Astrocyte of the cerebellum (primary cell): ENCODE measurements at regions not wholly inside any gene's neighbourhood (a gene's known extent, or its start where the extent isn't known, plus 50 kb on each side); places are given as distances from the start of the nearest gene placed in this dataset.

Experiments used
- DNase-seq: peaks from one replicate; pipeline ENCODE4 v3.0.0-alpha.2; 2011; ENCODE audit warnings: low read depth
- H3K4me3 ChIP-seq: 2 replicates; pipeline ENCODE4 v1.5.1; 2011; ENCODE audit warnings: mild to moderate bottlenecking, low read depth, low read length, moderate library complexity
- in situ Hi-C: cut with HindIII; loops from 2 replicates; pipeline ENCODE4 v1.10.0; 2017; ENCODE audit warnings: low sequenced_read_pairs
- TF ChIP-seq, protein P1 (sequence below): IDR thresholded peaks from 2 replicates; pipeline ENCODE4 v1.5.1; 2012; ENCODE audit warnings: low read length, low read depth, moderate library complexity, mild to moderate bottlenecking; ENCODE audit errors: missing control alignments

GRCh38 chr11:81039916-81040524, 1599.2 kb upstream of the TENM4 start:
- in situ Hi-C loops: no loop called here
- TF ChIP-seq, protein P1, sequence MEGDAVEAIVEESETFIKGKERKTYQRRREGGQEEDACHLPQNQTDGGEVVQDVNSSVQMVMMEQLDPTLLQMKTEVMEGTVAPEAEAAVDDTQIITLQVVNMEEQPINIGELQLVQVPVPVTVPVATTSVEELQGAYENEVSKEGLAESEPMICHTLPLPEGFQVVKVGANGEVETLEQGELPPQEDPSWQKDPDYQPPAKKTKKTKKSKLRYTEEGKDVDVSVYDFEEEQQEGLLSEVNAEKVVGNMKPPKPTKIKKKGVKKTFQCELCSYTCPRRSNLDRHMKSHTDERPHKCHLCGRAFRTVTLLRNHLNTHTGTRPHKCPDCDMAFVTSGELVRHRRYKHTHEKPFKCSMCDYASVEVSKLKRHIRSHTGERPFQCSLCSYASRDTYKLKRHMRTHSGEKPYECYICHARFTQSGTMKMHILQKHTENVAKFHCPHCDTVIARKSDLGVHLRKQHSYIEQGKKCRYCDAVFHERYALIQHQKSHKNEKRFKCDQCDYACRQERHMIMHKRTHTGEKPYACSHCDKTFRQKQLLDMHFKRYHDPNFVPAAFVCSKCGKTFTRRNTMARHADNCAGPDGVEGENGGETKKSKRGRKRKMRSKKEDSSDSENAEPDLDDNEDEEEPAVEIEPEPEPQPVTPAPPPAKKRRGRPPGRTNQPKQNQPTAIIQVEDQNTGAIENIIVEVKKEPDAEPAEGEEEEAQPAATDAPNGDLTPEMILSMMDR: no peak
- no peak overlapping the region for H3K4me3 ChIP-seq
- DNase-seq: no peak

- no peak overlapping the region for H3K4me3 ChIP-seq
- DNase-seq: no peak
- TF ChIP-seq, protein P1: no peak
- in situ Hi-C loops: no loop called here
Observed at GRCh38 chr11:81036168-81036870, 1595.5 kb upstream of the TENM4 start.

DNA sequence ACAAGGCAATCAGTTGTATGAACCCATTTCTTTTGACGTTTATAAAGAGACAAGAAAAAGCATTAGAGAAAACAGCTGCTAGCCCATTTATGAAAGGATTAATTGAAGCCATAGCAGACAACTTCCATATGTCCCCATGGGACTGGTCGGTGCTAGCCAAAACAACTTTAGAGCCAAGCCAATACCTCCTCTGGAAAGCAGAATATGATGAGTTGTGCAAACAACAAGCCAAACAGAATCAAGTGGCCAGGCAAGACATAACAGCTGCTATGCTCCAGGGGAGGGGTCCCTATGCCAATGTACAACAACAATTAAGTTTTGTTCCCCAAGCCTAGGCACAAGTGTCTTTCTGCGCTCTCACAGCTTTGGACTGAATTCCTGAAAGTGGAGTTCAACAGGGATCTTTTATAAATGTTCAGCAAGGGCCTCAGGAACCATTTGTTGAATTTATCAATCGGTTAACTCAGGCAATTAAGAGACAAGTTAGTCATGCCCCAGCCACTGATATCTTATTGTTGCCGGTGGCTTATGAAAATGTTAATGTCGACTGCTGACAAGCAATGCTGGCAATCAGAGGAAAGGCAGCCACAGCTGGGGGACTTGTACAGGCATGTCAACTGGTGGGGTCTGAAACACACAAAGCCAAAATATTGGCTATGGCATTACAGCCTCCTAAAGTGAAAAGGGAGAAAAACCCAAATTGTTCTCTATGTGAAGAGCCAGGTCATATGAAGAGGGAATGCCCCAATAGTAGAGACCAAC, 1593.1 kb upstream of the TENM4 start:
- no peak for DNase-seq
- no peak overlapping the region for H3K4me3 ChIP-seq
- TF ChIP-seq, protein P1: no peak
- in situ Hi-C loops: no loop called here

DNA sequence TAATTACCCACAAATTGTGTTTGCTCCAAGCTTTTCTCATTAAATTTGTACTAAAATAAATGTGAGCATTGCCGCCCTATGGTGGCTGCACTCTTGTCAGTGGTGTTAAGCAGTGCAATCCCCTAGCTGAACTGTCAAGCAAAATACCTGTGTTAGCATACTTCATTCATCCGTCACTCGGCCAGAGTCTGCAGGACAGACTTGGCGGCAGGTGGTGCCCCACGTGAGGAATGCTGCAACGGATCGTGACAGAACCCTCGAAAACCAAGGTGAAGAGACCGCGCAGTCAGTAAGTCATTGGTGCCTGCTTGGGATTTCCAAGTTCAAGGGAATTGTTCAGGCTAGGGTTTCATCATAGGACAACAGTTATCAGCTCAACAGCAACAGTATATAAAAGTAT, 1592.1 kb upstream of the TENM4 start:
- in situ Hi-C loops: no loop called here
- no peak overlapping the region for H3K4me3 ChIP-seq
- no peak for DNase-seq
- TF ChIP-seq, protein P1: no peak

GRCh38 chr11:81030186-81030585, 1589.4 kb upstream of the TENM4 start:
- no peak for DNase-seq
- TF ChIP-seq, protein P1: no peak
- H3K4me3 ChIP-seq: no peak overlapping the region
- in situ Hi-C loops: no loop called here

- TF ChIP-seq, protein P1: no peak
- no peak for DNase-seq
- in situ Hi-C loops: no loop called here
- no peak overlapping the region for H3K4me3 ChIP-seq
Observed at GRCh38 chr11:81026032-81026431, 1585.2 kb upstream of the TENM4 start.
